Lung (tissue), 11 donors: ENCODE measurements at regions not wholly inside any gene's neighbourhood (a gene's known extent, or its start where the extent isn't known, plus 50 kb on each side); places are given as distances from the start of the nearest gene placed in this dataset.

Source experiments
- ATAC-seq: fragments of 200-7000 bp; cut with Tn5 transposase; one replicate; pipeline ENCODE4 v1.9.1; 2020; ENCODE audit warnings: moderate number of reproducible peaks; ENCODE audit not compliant: insufficient read depth, low FRiP score
- DNase-seq, 3 donors: peaks; one replicate each; pipeline ENCODE4 v3.0.0-alpha.2; 2013 to 2017
- H3K27ac ChIP-seq, 2 donors: one replicate each; pipeline ENCODE4 v1.5.1; 2013; ENCODE audit warnings: mild to moderate bottlenecking in 2 of 2, moderate library complexity in 2 of 2, control low read depth in 1 of 2, inconsistent platforms in 1 of 2, low read depth in 1 of 2, low read length in 1 of 2
- H3K27me3 ChIP-seq, 3 donors: one replicate each; pipeline ENCODE4 v1.5.1; 2013; ENCODE audit warnings: low read length in 2 of 3; ENCODE audit not compliant: control insufficient read depth in 3 of 3, insufficient read depth in 3 of 3
- H3K36me3 ChIP-seq, 4 donors: one replicate each; pipeline ENCODE4 v1.5.1; 2013; ENCODE audit warnings: low read length in 4 of 4, mild to moderate bottlenecking in 1 of 4, moderate library complexity in 1 of 4; ENCODE audit not compliant: control insufficient read depth in 4 of 4, insufficient read depth in 4 of 4
- H3K4me1 ChIP-seq, 5 donors: one replicate each; pipeline ENCODE4 v1.5.1; 2013; ENCODE audit warnings: low read length in 5 of 5, mild to moderate bottlenecking in 2 of 5, moderate library complexity in 1 of 5; ENCODE audit not compliant: control insufficient read depth in 5 of 5, insufficient read depth in 5 of 5
- H3K4me3 ChIP-seq: one replicate; pipeline ENCODE4 v1.5.1; 2013; ENCODE audit warnings: mild to moderate bottlenecking, control low read depth, moderate library complexity
- H3K9ac ChIP-seq, 2 donors: one replicate each; pipeline ENCODE4 v1.5.1; 2013; ENCODE audit warnings: low read length in 2 of 2, control low read depth in 1 of 2; ENCODE audit not compliant: insufficient read depth in 1 of 2
- H3K9me3 ChIP-seq, 4 donors: one replicate each; pipeline ENCODE4 v1.5.1; 2013; ENCODE audit warnings: low read length in 3 of 4, mild to moderate bottlenecking in 1 of 4, moderate library complexity in 1 of 4; ENCODE audit not compliant: control insufficient read depth in 4 of 4, insufficient read depth in 3 of 4
- CTCF ChIP-seq: IDR thresholded peaks from 2 replicates; pipeline ENCODE4 v1.5.1; 2012; ENCODE audit warnings: mild to moderate bottlenecking; ENCODE audit errors: control extremely low read depth, extremely low read depth
- WGBS, 2 donors: extraction: QIAGEN DNeasy Blood & Tissue Kit; methylation state at CpG; one replicate each; pipeline ENCODE4 v1.1.7; 2013; 5-methylcytosine and 5-hydroxymethylcytosine counted together
- donor health status: control.
- donor health status: control.
- donor health status: Bipolar disorder and iron deficiency.
- donor health status: healthy.
- donor health status: DM: yes; HTN: yes; CAD: no.

GRCh38 chr6:132067286-132067685 is 116.1 kb upstream of the CCN2 start:
- 28 to 45% methylated on average over 4 of the region's 4 CpGs for WGBS, 2 donors
- no peak for ATAC-seq

GRCh38 chr6:132065556-132065955 is 114.4 kb upstream of the CCN2 start:
- 73 to 86% methylated on average over 2 of the region's 2 CpGs for WGBS, 2 donors
- TF ChIP-seq CTCF, result no peak
- Histone ChIP-seq H3K27ac (no peak overlapping the region), H3K4me3 (no peak overlapping the region), H3K27me3 (no peaks in the 10 kb centered on the region), H3K9me3 (no peaks in the 10 kb centered on the region), H3K4me1 (peaks cover 0 to 7% (median 0%) of the 10 kb centered on the region in 5 donors), H3K36me3 (no peaks in the 10 kb centered on the region), H3K9ac (no peak overlapping the region)
- DNase-seq, result no peak
- no peak for ATAC-seq

More at GRCh38 chr6:132067286-132067685, 116.1 kb upstream of the CCN2 start:
- TF ChIP-seq CTCF, result no peak
- H3K9ac ChIP-seq, result no peak overlapping the region
- no peak overlapping the region for H3K27ac ChIP-seq
- H3K36me3 ChIP-seq, result no peaks in the 10 kb centered on the region
- H3K4me1 ChIP-seq, result peaks cover 0 to 6% (median 0%) of the 10 kb centered on the region in 5 donors
- no peaks in the 10 kb centered on the region for H3K27me3 ChIP-seq
- H3K4me3 ChIP-seq, result no peak overlapping the region
- peak in 2 of 3 donors; percentile 27 to 33 for DNase-seq
- no peaks in the 10 kb centered on the region for H3K9me3 ChIP-seq

GRCh38 chr6:132063738-132064137 is 112.6 kb upstream of the CCN2 start:
- Histone ChIP-seq H3K4me1 (peaks cover 0 to 7% (median 0%) of the 10 kb centered on the region in 5 donors), H3K27ac (no peak overlapping the region), H3K9me3 (no peaks in the 10 kb centered on the region), H3K4me3 (no peak overlapping the region), H3K9ac (no peak overlapping the region), H3K36me3 (no peaks in the 10 kb centered on the region), H3K27me3 (no peaks in the 10 kb centered on the region)
- TF ChIP-seq CTCF, result no peak
- 73 to 82% methylated on average over 2 of the region's 2 CpGs for WGBS, 2 donors
- no peak for DNase-seq
- peak; percentile 61 for ATAC-seq

- Histone ChIP-seq H3K4me3 (no peak overlapping the region), H3K9ac (no peak overlapping the region), H3K4me1 (peaks cover 0 to 7% (median 0%) of the 10 kb centered on the region in 5 donors), H3K9me3 (no peaks in the 10 kb centered on the region), H3K27me3 (no peaks in the 10 kb centered on the region), H3K27ac (no peak overlapping the region), H3K36me3 (no peaks in the 10 kb centered on the region)
- no peak for ATAC-seq
- whole genome bisulfite sequencing, 2 donors, result 54 to 71% methylated on average over 5 of the region's 5 CpGs
- TF ChIP-seq CTCF, result no peak
- peak in 1 of 3 donors; percentile 19 for DNase-seq
Measured at GRCh38 chr6:132063204-132063603, 112.0 kb upstream of the CCN2 start.
